Central memory CD8-positive, alpha-beta T cell (primary cell): ENCODE measurements at regions not wholly inside any gene's neighbourhood (a gene's known extent, or its start where the extent isn't known, plus 50 kb on each side); places are given as distances from the start of the nearest gene placed in this dataset.

Experiments
- ATAC-seq: fragments of 150-1000 bp; cut with Tn5 transposase; replicated peaks from 2 replicates; pipeline ENCODE4 v1.10.0; 2022; ENCODE audit warnings: mild to moderate bottlenecking, moderate FRiP score, moderate number of reproducible peaks; ENCODE audit not compliant: poor library complexity, severe bottlenecking; ENCODE audit errors: extremely low read depth
- DNase-seq, 2 donors: peaks; one replicate each; pipeline ENCODE4 v3.0.0; 2021; ENCODE audit warnings: low spot score in 2 of 2
- H3K27ac Mint-ChIP-seq: one replicate; pipeline ENCODE4 v1.8.0; 2022; ENCODE audit warnings: low read depth, mild to moderate bottlenecking, moderate library complexity, mixed read lengths
- H3K27me3 Mint-ChIP-seq: one replicate; pipeline ENCODE4 v1.8.0; 2022; ENCODE audit warnings: mixed read lengths
- H3K36me3 Mint-ChIP-seq: one replicate; pipeline ENCODE4 v1.8.0; 2022; ENCODE audit warnings: mild to moderate bottlenecking, moderate library complexity, mixed read lengths; ENCODE audit not compliant: insufficient read depth
- H3K4me1 Mint-ChIP-seq: one replicate; pipeline ENCODE4 v1.8.0; 2022; ENCODE audit warnings: mixed read lengths
- H3K4me3 Mint-ChIP-seq: one replicate; pipeline ENCODE4 v1.8.0; 2022; ENCODE audit warnings: mild to moderate bottlenecking, moderate library complexity, mixed read lengths
- H3K9me3 Mint-ChIP-seq: one replicate; pipeline ENCODE4 v1.8.0; 2022; ENCODE audit warnings: mixed read lengths

DNA sequence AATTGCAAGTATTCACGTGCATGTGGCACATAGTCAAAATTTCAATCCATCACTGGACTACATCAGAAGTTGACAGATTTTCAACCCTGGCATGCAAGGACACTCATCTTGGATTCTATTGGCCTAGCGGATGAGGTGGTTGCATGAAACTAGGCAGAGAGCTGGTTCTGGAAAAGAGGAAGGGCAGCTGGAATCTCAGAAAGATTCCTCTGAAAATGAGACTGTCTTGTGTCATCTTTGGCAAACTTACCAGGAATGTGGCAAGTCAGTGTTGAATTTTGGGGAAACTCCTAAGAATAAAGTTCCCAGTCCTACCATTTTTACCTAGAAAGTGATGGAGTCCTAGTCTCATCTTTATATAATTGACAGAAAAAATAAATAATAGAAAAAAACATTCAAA, 384.3 kb upstream of the NR2F2 start:
- DNase-seq = no peak
- no peaks in the 10 kb centered on the region for H3K36me3 Mint-ChIP-seq
- H3K4me1 Mint-ChIP-seq = no peaks in the 10 kb centered on the region
- no peak overlapping the region for H3K4me3 Mint-ChIP-seq
- ATAC-seq = no peak
- H3K27ac Mint-ChIP-seq = no peak overlapping the region
- H3K27me3 Mint-ChIP-seq = peaks cover 10% of the 10 kb centered on the region
- H3K9me3 Mint-ChIP-seq = peaks cover 8% of the 10 kb centered on the region

- Mint-ChIP-seq H3K27me3 (peaks cover 10% of the 10 kb centered on the region), H3K4me1 (no peaks in the 10 kb centered on the region), H3K36me3 (no peaks in the 10 kb centered on the region), H3K4me3 (no peak overlapping the region), H3K27ac (no peak overlapping the region), H3K9me3 (peaks cover 9% of the 10 kb centered on the region)
- ATAC-seq (no peak), DNase-seq (no peak)
Measured at GRCh38 chr15:95946926-95947325, 383.6 kb upstream of the NR2F2 start.

GRCh38 chr15:95948411-95948810, 382.1 kb upstream of the NR2F2 start:
- ATAC-seq (no peak), DNase-seq (no peak)
- Mint-ChIP-seq H3K27me3 (peaks cover 10% of the 10 kb centered on the region), H3K27ac (no peak overlapping the region), H3K4me1 (no peaks in the 10 kb centered on the region), H3K4me3 (no peak overlapping the region), H3K36me3 (no peaks in the 10 kb centered on the region), H3K9me3 (peaks cover 13% of the 10 kb centered on the region)

- Mint-ChIP-seq H3K27ac (no peak overlapping the region), H3K4me1 (no peaks in the 10 kb centered on the region), H3K4me3 (no peak overlapping the region), H3K9me3 (peaks cover 5% of the 10 kb centered on the region), H3K27me3 (no peaks in the 10 kb centered on the region), H3K36me3 (no peaks in the 10 kb centered on the region)
- no peak for DNase-seq
- ATAC-seq = no peak
Measured at GRCh38 chr15:95953032-95953431, 377.5 kb upstream of the NR2F2 start.

GRCh38 chr15:95957861-95958260, 372.6 kb upstream of the NR2F2 start:
- DNase-seq = no peak
- H3K27me3 Mint-ChIP-seq = no peaks in the 10 kb centered on the region
- no peak overlapping the region for H3K4me3 Mint-ChIP-seq
- no peak for ATAC-seq
- no peaks in the 10 kb centered on the region for H3K36me3 Mint-ChIP-seq
- H3K9me3 Mint-ChIP-seq = peaks cover 13% of the 10 kb centered on the region
- H3K4me1 Mint-ChIP-seq = no peaks in the 10 kb centered on the region
- no peak overlapping the region for H3K27ac Mint-ChIP-seq

- no peaks in the 10 kb centered on the region for H3K27me3 Mint-ChIP-seq
- no peak for ATAC-seq
Measured at GRCh38 chr15:95958382-95958781, 372.1 kb upstream of the NR2F2 start.

GRCh38 chr15:95968856-95969255, 361.6 kb upstream of the NR2F2 start:
- no peak for DNase-seq
- peaks cover 10% of the 10 kb centered on the region for H3K27me3 Mint-ChIP-seq
- no peak for ATAC-seq
- H3K36me3 Mint-ChIP-seq = no peaks in the 10 kb centered on the region
- no peak overlapping the region for H3K27ac Mint-ChIP-seq
- H3K9me3 Mint-ChIP-seq = no peaks in the 10 kb centered on the region
- no peaks in the 10 kb centered on the region for H3K4me1 Mint-ChIP-seq
- no peak overlapping the region for H3K4me3 Mint-ChIP-seq

More at GRCh38 chr15:95958382-95958781, 372.1 kb upstream of the NR2F2 start:
- Mint-ChIP-seq H3K9me3 (peaks cover 13% of the 10 kb centered on the region), H3K27ac (no peak overlapping the region), H3K4me3 (no peak overlapping the region), H3K36me3 (no peaks in the 10 kb centered on the region), H3K4me1 (no peaks in the 10 kb centered on the region)
- DNase-seq = no peak

DNA sequence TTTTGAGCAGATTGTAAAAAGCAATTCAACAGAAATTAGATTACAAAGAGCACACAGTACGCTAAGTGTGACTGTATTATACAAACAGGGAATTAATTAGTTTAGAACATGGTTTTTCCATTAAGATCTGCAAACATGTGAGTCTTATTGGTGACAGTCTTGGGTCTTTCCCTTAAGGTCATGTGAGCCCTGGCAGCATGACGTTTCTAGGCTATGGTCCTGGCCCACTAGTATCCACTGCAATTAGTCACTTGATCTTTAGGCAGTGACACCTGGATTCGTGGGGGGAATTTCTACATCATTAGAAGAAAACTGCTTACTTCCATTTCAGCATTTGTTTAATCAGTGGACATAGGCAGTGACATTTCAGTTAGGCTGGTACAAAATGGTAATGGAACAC, 360.2 kb upstream of the NR2F2 start:
- ATAC-seq (no peak), DNase-seq (no peak)
- no peaks in the 10 kb centered on the region for H3K4me1 Mint-ChIP-seq
- H3K27ac Mint-ChIP-seq = no peak overlapping the region
- peaks cover 10% of the 10 kb centered on the region for H3K27me3 Mint-ChIP-seq
- H3K4me3 Mint-ChIP-seq = no peak overlapping the region
- H3K9me3 Mint-ChIP-seq = peaks cover under 1% of the 10 kb centered on the region
- no peaks in the 10 kb centered on the region for H3K36me3 Mint-ChIP-seq

- Mint-ChIP-seq H3K27ac (no peak overlapping the region), H3K4me1 (no peaks in the 10 kb centered on the region), H3K36me3 (no peaks in the 10 kb centered on the region), H3K27me3 (peaks cover 10% of the 10 kb centered on the region), H3K9me3 (peaks cover 6% of the 10 kb centered on the region), H3K4me3 (no peak overlapping the region)
- ATAC-seq (no peak), DNase-seq (no peak)
Measured at GRCh38 chr15:95972041-95972553, 358.4 kb upstream of the NR2F2 start.

GRCh38 chr15:95972812-95973211, 357.7 kb upstream of the NR2F2 start:
- ATAC-seq = no peak
- Mint-ChIP-seq H3K4me3 (no peak overlapping the region), H3K36me3 (no peaks in the 10 kb centered on the region), H3K9me3 (peaks cover 6% of the 10 kb centered on the region), H3K27ac (no peak overlapping the region), H3K27me3 (peaks cover 10% of the 10 kb centered on the region), H3K4me1 (no peaks in the 10 kb centered on the region)
- DNase-seq = no peak

DNA sequence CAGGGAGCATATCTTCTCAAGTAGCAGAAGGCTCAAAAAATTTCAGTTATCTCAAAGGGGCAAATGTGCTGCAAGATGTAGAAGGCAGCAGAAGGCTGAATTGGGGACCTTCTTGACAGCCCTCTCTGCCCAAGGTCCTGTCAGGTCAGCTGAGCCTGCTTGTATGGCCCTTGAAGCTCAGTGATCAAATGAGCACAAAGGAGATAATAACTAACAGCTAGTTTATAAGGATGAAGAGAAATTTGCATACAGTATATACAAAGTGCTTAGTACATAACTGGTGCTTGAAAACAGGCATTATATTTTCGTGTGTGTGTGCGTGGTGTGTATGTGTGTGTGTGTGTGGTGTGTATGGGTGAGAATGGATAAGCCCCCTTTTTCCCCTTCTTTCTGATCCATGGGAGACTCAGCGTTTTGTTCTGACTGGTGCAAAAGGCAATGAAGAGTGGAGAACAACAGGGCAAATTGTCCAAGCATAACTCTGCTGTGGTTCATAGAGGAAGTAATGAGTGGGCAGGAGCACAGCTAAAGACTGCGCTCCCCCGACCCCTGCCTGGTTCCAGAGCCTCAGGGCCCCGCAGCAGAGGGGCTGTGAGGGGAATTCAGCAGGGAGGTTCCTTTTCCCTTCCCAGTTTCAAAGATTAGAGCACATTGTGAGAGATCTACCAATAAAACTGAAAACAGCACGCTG, 356.8 kb upstream of the NR2F2 start:
- ATAC-seq (no peak), DNase-seq (no peak)
- H3K4me3 Mint-ChIP-seq = no peak overlapping the region
- peaks cover 10% of the 10 kb centered on the region for H3K27me3 Mint-ChIP-seq
- peaks cover 6% of the 10 kb centered on the region for H3K9me3 Mint-ChIP-seq
- H3K36me3 Mint-ChIP-seq = no peaks in the 10 kb centered on the region
- no peak overlapping the region for H3K27ac Mint-ChIP-seq
- H3K4me1 Mint-ChIP-seq = no peaks in the 10 kb centered on the region

DNA sequence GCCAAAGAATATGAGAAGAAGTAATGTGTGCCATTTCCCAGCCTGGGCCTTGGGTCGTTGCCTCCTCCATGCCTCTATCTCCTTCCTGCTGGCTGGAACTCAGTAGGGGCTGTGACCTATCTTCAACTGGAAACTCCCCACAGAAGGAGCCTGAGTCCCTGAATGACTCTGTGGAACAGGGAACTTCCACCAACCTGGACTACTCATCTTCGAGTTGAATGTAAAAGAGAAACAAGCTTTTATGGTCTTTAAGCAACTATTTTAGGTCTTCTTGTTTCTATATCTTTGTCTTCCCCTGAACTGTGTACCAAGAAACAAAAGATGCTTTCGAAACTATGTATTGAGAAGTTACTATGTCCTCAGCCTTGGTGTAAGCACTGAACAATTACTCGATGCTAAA, 355.3 kb upstream of the NR2F2 start:
- Mint-ChIP-seq H3K4me1 (no peaks in the 10 kb centered on the region), H3K27me3 (peaks cover 2% of the 10 kb centered on the region), H3K36me3 (no peaks in the 10 kb centered on the region), H3K9me3 (peaks cover 6% of the 10 kb centered on the region), H3K27ac (no peak overlapping the region), H3K4me3 (no peak overlapping the region)
- DNase-seq = no peak
- no peak for ATAC-seq

- Mint-ChIP-seq H3K27me3 (peaks cover 16% of the 10 kb centered on the region), H3K4me1 (no peaks in the 10 kb centered on the region), H3K27ac (no peak overlapping the region), H3K9me3 (peaks cover 6% of the 10 kb centered on the region), H3K4me3 (no peak overlapping the region), H3K36me3 (no peaks in the 10 kb centered on the region)
- ATAC-seq (no peak), DNase-seq (no peak)
Measured at GRCh38 chr15:95979286-95979685, 351.2 kb upstream of the NR2F2 start.
